GM23338 (cell line): ENCODE measurements at regions not wholly inside any gene's neighbourhood (a gene's known extent, or its start where the extent isn't known, plus 50 kb on each side); places are given as distances from the start of the nearest gene placed in this dataset.

ENCODE experiments used
- POLR2AphosphoS5 ChIP-seq: IDR thresholded peaks from 2 replicates; pipeline ENCODE4 v1.6.1; 2016; ENCODE audit warnings: antibody characterized with exemption, low read depth
- STAT1 ChIP-seq: IDR thresholded peaks from one replicate; pipeline ENCODE4 v1.6.1; 2016; ENCODE audit warnings: antibody characterized with exemption; ENCODE audit not compliant: unreplicated experiment
- TF ChIP-seq, protein P1 (sequence below): IDR thresholded peaks from one replicate; pipeline ENCODE4 v1.6.1; 2018; ENCODE audit warnings: antibody characterized with exemption; ENCODE audit not compliant: unreplicated experiment
- TF ChIP-seq, protein P2 (sequence below), 2 experiments: fragments of 200-600 bp in 1 of 2; sonication (generic) in 1 of 2; conservative IDR thresholded peaks; 2 replicates each; pipeline versions ENCODE4 v1.5.1 to v1.6.1; 2016 to 2017; ENCODE audit warnings: antibody characterized with exemption in 2 of 2, low read depth in 2 of 2, mild to moderate bottlenecking in 2 of 2, moderate library complexity in 1 of 2

DNA sequence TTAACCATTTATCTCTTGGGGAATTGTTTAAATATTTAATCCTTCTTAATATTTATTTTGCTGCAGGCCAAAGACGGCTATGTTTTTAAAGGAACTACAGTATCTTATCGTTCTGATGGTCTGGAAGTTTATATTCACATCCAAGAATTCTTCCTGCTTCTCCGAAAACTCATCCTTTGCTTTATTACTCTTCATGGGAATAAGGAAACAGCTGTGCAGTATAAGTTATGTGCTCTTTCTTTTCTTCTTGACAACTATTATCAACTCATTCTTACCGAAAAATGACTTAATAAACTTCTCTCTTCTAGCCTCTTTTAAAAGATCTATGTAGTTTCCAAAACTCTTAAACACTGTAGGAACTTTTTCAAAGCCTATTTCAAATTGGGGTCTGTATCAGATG, 335.6 kb upstream of the NOVA1 start:
- TF ChIP-seq, protein P1, sequence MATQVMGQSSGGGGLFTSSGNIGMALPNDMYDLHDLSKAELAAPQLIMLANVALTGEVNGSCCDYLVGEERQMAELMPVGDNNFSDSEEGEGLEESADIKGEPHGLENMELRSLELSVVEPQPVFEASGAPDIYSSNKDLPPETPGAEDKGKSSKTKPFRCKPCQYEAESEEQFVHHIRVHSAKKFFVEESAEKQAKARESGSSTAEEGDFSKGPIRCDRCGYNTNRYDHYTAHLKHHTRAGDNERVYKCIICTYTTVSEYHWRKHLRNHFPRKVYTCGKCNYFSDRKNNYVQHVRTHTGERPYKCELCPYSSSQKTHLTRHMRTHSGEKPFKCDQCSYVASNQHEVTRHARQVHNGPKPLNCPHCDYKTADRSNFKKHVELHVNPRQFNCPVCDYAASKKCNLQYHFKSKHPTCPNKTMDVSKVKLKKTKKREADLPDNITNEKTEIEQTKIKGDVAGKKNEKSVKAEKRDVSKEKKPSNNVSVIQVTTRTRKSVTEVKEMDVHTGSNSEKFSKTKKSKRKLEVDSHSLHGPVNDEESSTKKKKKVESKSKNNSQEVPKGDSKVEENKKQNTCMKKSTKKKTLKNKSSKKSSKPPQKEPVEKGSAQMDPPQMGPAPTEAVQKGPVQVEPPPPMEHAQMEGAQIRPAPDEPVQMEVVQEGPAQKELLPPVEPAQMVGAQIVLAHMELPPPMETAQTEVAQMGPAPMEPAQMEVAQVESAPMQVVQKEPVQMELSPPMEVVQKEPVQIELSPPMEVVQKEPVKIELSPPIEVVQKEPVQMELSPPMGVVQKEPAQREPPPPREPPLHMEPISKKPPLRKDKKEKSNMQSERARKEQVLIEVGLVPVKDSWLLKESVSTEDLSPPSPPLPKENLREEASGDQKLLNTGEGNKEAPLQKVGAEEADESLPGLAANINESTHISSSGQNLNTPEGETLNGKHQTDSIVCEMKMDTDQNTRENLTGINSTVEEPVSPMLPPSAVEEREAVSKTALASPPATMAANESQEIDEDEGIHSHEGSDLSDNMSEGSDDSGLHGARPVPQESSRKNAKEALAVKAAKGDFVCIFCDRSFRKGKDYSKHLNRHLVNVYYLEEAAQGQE, result no peak
- TF ChIP-seq, protein P2, sequence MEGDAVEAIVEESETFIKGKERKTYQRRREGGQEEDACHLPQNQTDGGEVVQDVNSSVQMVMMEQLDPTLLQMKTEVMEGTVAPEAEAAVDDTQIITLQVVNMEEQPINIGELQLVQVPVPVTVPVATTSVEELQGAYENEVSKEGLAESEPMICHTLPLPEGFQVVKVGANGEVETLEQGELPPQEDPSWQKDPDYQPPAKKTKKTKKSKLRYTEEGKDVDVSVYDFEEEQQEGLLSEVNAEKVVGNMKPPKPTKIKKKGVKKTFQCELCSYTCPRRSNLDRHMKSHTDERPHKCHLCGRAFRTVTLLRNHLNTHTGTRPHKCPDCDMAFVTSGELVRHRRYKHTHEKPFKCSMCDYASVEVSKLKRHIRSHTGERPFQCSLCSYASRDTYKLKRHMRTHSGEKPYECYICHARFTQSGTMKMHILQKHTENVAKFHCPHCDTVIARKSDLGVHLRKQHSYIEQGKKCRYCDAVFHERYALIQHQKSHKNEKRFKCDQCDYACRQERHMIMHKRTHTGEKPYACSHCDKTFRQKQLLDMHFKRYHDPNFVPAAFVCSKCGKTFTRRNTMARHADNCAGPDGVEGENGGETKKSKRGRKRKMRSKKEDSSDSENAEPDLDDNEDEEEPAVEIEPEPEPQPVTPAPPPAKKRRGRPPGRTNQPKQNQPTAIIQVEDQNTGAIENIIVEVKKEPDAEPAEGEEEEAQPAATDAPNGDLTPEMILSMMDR (conservative IDR thresholded peaks at IDR 0.05; ENCODE audit: low read depth in 2 of 2), result no peak
- TF ChIP-seq POLR2AphosphoS5 (no peak), STAT1 (no peak)
